B cell (primary cell): ENCODE measurements at regions not wholly inside any gene's neighbourhood (a gene's known extent, or its start where the extent isn't known, plus 50 kb on each side); places are given as distances from the start of the nearest gene placed in this dataset.

ENCODE experiments used
- ATAC-seq: fragments of 200-7000 bp; cut with Tn5 transposase; one replicate; pipeline ENCODE4 v1.10.0; 2021; ENCODE audit warnings: low read depth, mild to moderate bottlenecking, moderate number of reproducible peaks, moderate library complexity
- CTCF ChIA-PET: fragments of 350-600 bp; sonication (Branson Sonifier 250); formaldehyde crosslinking; loops from one replicate; lab custom pipeline; 2021; ENCODE audit warnings: antibody characterized with exemption, inconsistent platforms; lab: Charles Lee
- POLR2A ChIA-PET: fragments of 350-600 bp; sonication (Branson Sonifier 250); formaldehyde crosslinking; loops from one replicate; lab custom pipeline; 2021; ENCODE audit warnings: antibody characterized with exemption; lab: Charles Lee
- DNase-seq: peaks from one replicate; pipeline ENCODE4 v3.0.0; 2013
- H2AFZ ChIP-seq: 2 replicates; pipeline ENCODE4 v1.6.1; 2012; ENCODE audit warnings: mild to moderate bottlenecking, low read depth, low read length; ENCODE audit not compliant: insufficient read depth, poor library complexity, severe bottlenecking
- H3K27ac ChIP-seq, 2 donors: 1 replicate in 1 of 2; 2 replicates in 1 of 2; pipeline ENCODE4 v1.5.1; 2012 to 2013; ENCODE audit warnings: low read length in 2 of 2, mild to moderate bottlenecking in 2 of 2, moderate library complexity in 1 of 2
- H3K27me3 ChIP-seq, 4 experiments: fragments of 200-600 bp in 1 of 4; sonication (generic) in 1 of 4; replicated peaks in 1 of 4; 1 replicate in 2 of 4; 2 replicates in 2 of 4; pipeline versions ENCODE4 v1.6.1 to v1.7.0; 2013 to 2016; ENCODE audit warnings: low read length in 3 of 4, mild to moderate bottlenecking in 2 of 4, mixed read lengths in 1 of 4, moderate library complexity in 1 of 4; ENCODE audit not compliant: insufficient read depth in 4 of 4, control insufficient read depth in 3 of 4; ENCODE audit errors: control extremely low read depth in 1 of 4
- H3K36me3 ChIP-seq, 2 experiments: replicated peaks in 1 of 2; 1 replicate in 1 of 2; 2 replicates in 1 of 2; pipeline versions ENCODE4 v1.6.1 to v1.7.1; 2013; ENCODE audit warnings: low read length in 1 of 2; ENCODE audit not compliant: insufficient read depth in 2 of 2, control insufficient read depth in 1 of 2; ENCODE audit errors: control extremely low read depth in 1 of 2, extremely low read depth in 1 of 2
- H3K4me1 ChIP-seq, 2 donors: fragments of 200-600 bp in 1 of 2; sonication (generic) in 1 of 2; 1 replicate in 1 of 2; 2 replicates in 1 of 2; pipeline versions ENCODE4 v1.5.1 to v1.6.1; 2013 to 2017; ENCODE audit warnings: low read length in 2 of 2; ENCODE audit not compliant: control insufficient read depth in 2 of 2, insufficient read depth in 2 of 2
- H3K4me2 ChIP-seq: replicated peaks from 2 replicates; pipeline ENCODE3; 2012; ENCODE audit warnings: mild to moderate bottlenecking, low read depth, low read length; ENCODE audit not compliant: poor library complexity, severe bottlenecking
- H3K4me3 ChIP-seq, 5 experiments: fragments of 200-600 bp in 1 of 5; sonication (generic) in 1 of 5; 1 replicate in 3 of 5; 2 replicates in 2 of 5; pipeline versions ENCODE4 v1.5.1 to v1.7.0; 2011 to 2016; ENCODE audit warnings: low read length in 4 of 5, mild to moderate bottlenecking in 4 of 5, low read depth in 2 of 5, control low read depth in 1 of 5, moderate library complexity in 1 of 5; ENCODE audit not compliant: insufficient read depth in 1 of 5; ENCODE audit errors: control extremely low read depth in 1 of 5, extremely low read depth in 1 of 5
- H3K79me2 ChIP-seq: fragments of 200-600 bp; sonication (generic); one replicate; pipeline ENCODE4 v1.6.0; 2016; ENCODE audit warnings: low read length; ENCODE audit not compliant: control insufficient read depth, insufficient read depth
- H3K9ac ChIP-seq: fragments of 200-600 bp; sonication (generic); 2 replicates; pipeline ENCODE4 v1.6.1; 2017; ENCODE audit warnings: mild to moderate bottlenecking, low read length, moderate library complexity
- H3K9me3 ChIP-seq, 3 donors: one replicate each; pipeline versions ENCODE4 v1.6.1 to v1.7.1; 2013; ENCODE audit warnings: low read length in 2 of 3; ENCODE audit not compliant: control insufficient read depth in 2 of 3, insufficient read depth in 1 of 3; ENCODE audit errors: control extremely low read depth in 1 of 3
- H4K20me1 ChIP-seq: 2 replicates; pipeline ENCODE4 v1.6.0; 2012; ENCODE audit warnings: mild to moderate bottlenecking, low read length; ENCODE audit not compliant: insufficient read depth, control insufficient read depth, poor library complexity, severe bottlenecking
- H3K27ac Mint-ChIP-seq: one replicate; pipeline ENCODE4 v1.8.0; 2021; ENCODE audit warnings: mixed read lengths
- H3K27me3 Mint-ChIP-seq: one replicate; pipeline ENCODE4 v1.8.0; 2021; ENCODE audit warnings: mixed read lengths
- H3K4me1 Mint-ChIP-seq: one replicate; pipeline ENCODE4 v1.8.0; 2021; ENCODE audit warnings: mixed read lengths
- H3K4me3 Mint-ChIP-seq: one replicate; pipeline ENCODE4 v1.8.0; 2021; ENCODE audit warnings: mixed read lengths
- H3K9me3 Mint-ChIP-seq: one replicate; pipeline ENCODE4 v1.8.0; 2022; ENCODE audit warnings: mixed read lengths; ENCODE audit not compliant: insufficient read depth
- CTCF ChIP-seq: fragments of 200-600 bp; IDR thresholded peaks from one replicate; pipeline ENCODE4 v1.8.0; 2022; ENCODE audit warnings: antibody characterized with exemption, mild to moderate bottlenecking
- EZH2 ChIP-seq: IDR thresholded peaks from 2 replicates; pipeline ENCODE4 v1.6.1; 2012; ENCODE audit warnings: borderline replicate concordance, low read depth, mild to moderate bottlenecking, moderate library complexity, low read length; ENCODE audit not compliant: insufficient read depth, poor library complexity, severe bottlenecking
- WGBS: methylation state at CpG from one replicate; pipeline ENCODE4 v1.1.5; 2013; ENCODE audit warnings: missing lambda C conversion rate; ENCODE audit not compliant: insufficient coverage; 5-methylcytosine and 5-hydroxymethylcytosine counted together
- intact Hi-C: fragments of 100-400 bp; cut with micrococcal nuclease; formaldehyde crosslinking; loops from one replicate; pipeline ENCODE4 v1.10.0; 2022

GRCh38 chr7:93756890-93757289, 133.7 kb downstream of the TFPI2 start:
- no peak overlapping the region for H3K4me3 ChIP-seq
- intact Hi-C loops = no loop called here
- Mint-ChIP-seq H3K27ac (no peak overlapping the region), H3K27me3 (peaks cover 4% of the 10 kb centered on the region), H3K9me3 (no peaks in the 10 kb centered on the region), H3K4me3 (no peak overlapping the region), H3K4me1 (no peaks in the 10 kb centered on the region)
- no peak overlapping the region for H3K9ac ChIP-seq
- no peaks in the 10 kb centered on the region for H3K4me1 ChIP-seq
- DNase-seq (no peak), ATAC-seq (no peak)
- WGBS = 100% methylated on average over 1 of the region's 2 CpGs
- H3K27ac ChIP-seq = no peak overlapping the region
- no peaks in the 10 kb centered on the region for H3K9me3 ChIP-seq
- ChIA-PET CTCF (no interaction called here), POLR2A (no interaction called here)
- no peaks in the 10 kb centered on the region for H3K36me3 ChIP-seq
- no peaks in the 10 kb centered on the region for H3K79me2 ChIP-seq
- no peaks in the 10 kb centered on the region for H3K27me3 ChIP-seq
- TF ChIP-seq EZH2 (no peak), CTCF (no peak)
- H4K20me1 ChIP-seq = no peaks in the 10 kb centered on the region
- H3K4me2 ChIP-seq = no peak overlapping the region
- H2AFZ ChIP-seq = no peak overlapping the region

- WGBS = no CpG with 5 or more reads among the region's 1 CpG
- Histone ChIP-seq H2AFZ (no peak overlapping the region), H4K20me1 (no peaks in the 10 kb centered on the region), H3K79me2 (no peaks in the 10 kb centered on the region), H3K4me3 (no peak overlapping the region), H3K36me3 (no peaks in the 10 kb centered on the region), H3K27ac (no peak overlapping the region), H3K4me2 (no peak overlapping the region), H3K4me1 (no peaks in the 10 kb centered on the region), H3K9ac (no peak overlapping the region), H3K9me3 (no peaks in the 10 kb centered on the region), H3K27me3 (no peaks in the 10 kb centered on the region)
- intact Hi-C loops = no loop called here
- TF ChIP-seq EZH2 = no peak
- no peak for TF ChIP-seq CTCF
- DNase-seq (no peak), ATAC-seq (no peak)
- H3K27ac Mint-ChIP-seq = no peak overlapping the region
- no peak overlapping the region for H3K4me3 Mint-ChIP-seq
- no peaks in the 10 kb centered on the region for H3K4me1 Mint-ChIP-seq
- CTCF ChIA-PET = no interaction called here
- H3K9me3 Mint-ChIP-seq = peaks cover 3% of the 10 kb centered on the region
- POLR2A ChIA-PET = no interaction called here
- H3K27me3 Mint-ChIP-seq = peaks cover 4% of the 10 kb centered on the region
These were observed 139.1 kb downstream of the TFPI2 start for GRCh38 chr7:93751421-93751820.
